Keratinocyte (primary cell): ENCODE measurements at regions not wholly inside any gene's neighbourhood (a gene's known extent, or its start where the extent isn't known, plus 50 kb on each side); places are given as distances from the start of the nearest gene placed in this dataset.

Experiments used
- DNase-seq: peaks from one replicate; pipeline ENCODE4 v3.0.0-alpha.2; 2011; ENCODE audit warnings: low read depth, missing footprints, low spot score
- FAIRE-seq: peaks from 2 replicates; lab custom pipeline; 2011; peaks lifted over from hg19 to GRCh38; lab: Jason Lieb, UNC
- H2AFZ ChIP-seq: 2 replicates; pipeline ENCODE4 v1.6.0; 2012; ENCODE audit warnings: low read length, control low read depth, inconsistent platforms; ENCODE audit not compliant: control insufficient read depth
- H3K27ac ChIP-seq: 2 replicates; pipeline ENCODE4 v1.5.1; 2011; ENCODE audit warnings: low read length; ENCODE audit not compliant: control insufficient read depth, insufficient read depth
- H3K27me3 ChIP-seq: 3 replicates; pipeline ENCODE4 v1.6.0; 2011; ENCODE audit warnings: low read length; ENCODE audit not compliant: control insufficient read depth, insufficient read depth; ENCODE audit errors: extremely low read depth
- H3K36me3 ChIP-seq, 2 experiments: 2 replicates in 1 of 2; 3 replicates in 1 of 2; pipeline ENCODE4 v1.5.1; 2011; ENCODE audit warnings: low read length in 2 of 2, mild to moderate bottlenecking in 1 of 2; ENCODE audit not compliant: control insufficient read depth in 2 of 2, insufficient read depth in 2 of 2; ENCODE audit errors: extremely low read depth in 1 of 2
- H3K4me1 ChIP-seq: 3 replicates; pipeline ENCODE4 v1.5.1; 2011; ENCODE audit warnings: low read length; ENCODE audit not compliant: control insufficient read depth, insufficient read depth; ENCODE audit errors: extremely low read depth
- H3K4me2 ChIP-seq: 3 replicates; pipeline ENCODE4 v1.6.0; 2011; ENCODE audit warnings: low read depth, low read length; ENCODE audit not compliant: control insufficient read depth, insufficient read depth; ENCODE audit errors: extremely low read depth
- H3K4me3 ChIP-seq, 3 experiments: fragments of 200-600 bp in 1 of 3; sonication (generic) in 1 of 3; 2 replicates in 2 of 3; 3 replicates in 1 of 3; pipeline ENCODE4 v1.5.1; 2011 to 2016; ENCODE audit warnings: low read length in 3 of 3, mild to moderate bottlenecking in 3 of 3, control low read depth in 2 of 3, inconsistent platforms in 1 of 3, low read depth in 1 of 3, mixed read lengths in 1 of 3, mixed run types in 1 of 3, moderate library complexity in 1 of 3; ENCODE audit not compliant: control insufficient read depth in 2 of 3, insufficient read depth in 2 of 3; ENCODE audit errors: extremely low read depth in 1 of 3
- H3K79me2 ChIP-seq: 2 replicates; pipeline ENCODE4 v1.6.0; 2012; ENCODE audit warnings: low read length; ENCODE audit not compliant: control insufficient read depth, insufficient read depth
- H3K9ac ChIP-seq: 3 replicates; pipeline ENCODE4 v1.6.0; 2011; ENCODE audit warnings: low read length; ENCODE audit not compliant: control insufficient read depth, insufficient read depth; ENCODE audit errors: extremely low read depth
- H3K9me1 ChIP-seq: 3 replicates; pipeline ENCODE4 v1.6.0; 2011; ENCODE audit warnings: low read length; ENCODE audit not compliant: control insufficient read depth, insufficient read depth; ENCODE audit errors: extremely low read depth
- H3K9me3 ChIP-seq: 2 replicates; pipeline ENCODE4 v1.5.1; 2012; ENCODE audit warnings: low read depth, low read length; ENCODE audit not compliant: control insufficient read depth
- H4K20me1 ChIP-seq: 3 replicates; pipeline ENCODE4 v1.6.0; 2011; ENCODE audit warnings: low read length; ENCODE audit not compliant: control insufficient read depth, insufficient read depth; ENCODE audit errors: extremely low read depth
- CTCF ChIP-seq, 3 experiments: IDR thresholded peaks in 1 of 3; conservative IDR thresholded peaks in 1 of 3; optimal IDR thresholded peaks in 1 of 3; 2 replicates in 2 of 3; 3 replicates in 1 of 3; pipeline versions ENCODE3 to v1.5.1; 2011; ENCODE audit warnings: low read length in 3 of 3, mild to moderate bottlenecking in 3 of 3, moderate library complexity in 2 of 3, control low read depth in 1 of 3, inconsistent platforms in 1 of 3; ENCODE audit not compliant: insufficient read depth in 2 of 3; ENCODE audit errors: extremely low read depth in 1 of 3
- EZH2 ChIP-seq: IDR thresholded peaks from one replicate; pipeline ENCODE4 v1.6.1; 2012; ENCODE audit warnings: inconsistent platforms, mild to moderate bottlenecking, low read length, moderate library complexity
- dilution Hi-C: fragments of 300-500 bp; cut with MboI; formaldehyde crosslinking; loops from one replicate; pipeline ENCODE4 v1.7.0; 2020; ENCODE audit warnings: low sequenced_read_pairs; ENCODE audit not compliant: extremely low pct_ligation_motif_present

GRCh38 chr6:115323001-115323400, 737.7 kb downstream of the FRK start:
- dilution Hi-C loops = no loop called here
- Histone ChIP-seq H4K20me1 (no peaks in the 10 kb centered on the region), H2AFZ (no peak overlapping the region), H3K36me3 (no peaks in the 10 kb centered on the region), H3K27me3 (no peaks in the 10 kb centered on the region), H3K9ac (no peak overlapping the region), H3K27ac (no peak overlapping the region), H3K4me1 (peaks cover 3% of the 10 kb centered on the region), H3K4me2 (peak overlapping the region; percentile 9), H3K9me1 (no peaks in the 10 kb centered on the region), H3K79me2 (no peaks in the 10 kb centered on the region), H3K9me3 (no peaks in the 10 kb centered on the region), H3K4me3 (no peak overlapping the region)
- FAIRE-seq = peak; percentile 90
- TF ChIP-seq CTCF (optimal IDR thresholded peaks at IDR 0.05 in 1 of 3, IDR thresholded peaks at IDR 0.05 in 1 of 3, conservative IDR thresholded peaks at IDR 0.05 in 1 of 3; ENCODE audit: extremely low read depth in 1 of 3, insufficient read depth in 2 of 3, low read length in 3 of 3) (no peak), EZH2 (no peak)
- peak; percentile 36 for DNase-seq

- Histone ChIP-seq H3K79me2 (no peaks in the 10 kb centered on the region), H2AFZ (no peak overlapping the region), H3K4me1 (peaks cover 3% of the 10 kb centered on the region), H3K27me3 (no peaks in the 10 kb centered on the region), H3K4me3 (no peak overlapping the region), H4K20me1 (no peaks in the 10 kb centered on the region), H3K27ac (no peak overlapping the region), H3K4me2 (no peak overlapping the region), H3K9me1 (no peaks in the 10 kb centered on the region), H3K36me3 (no peaks in the 10 kb centered on the region), H3K9ac (no peak overlapping the region), H3K9me3 (no peaks in the 10 kb centered on the region)
- dilution Hi-C loops = no loop called here
- TF ChIP-seq EZH2 = no peak
- no peak for TF ChIP-seq CTCF (optimal IDR thresholded peaks at IDR 0.05 in 1 of 3, IDR thresholded peaks at IDR 0.05 in 1 of 3, conservative IDR thresholded peaks at IDR 0.05 in 1 of 3; ENCODE audit: extremely low read depth in 1 of 3, insufficient read depth in 2 of 3, low read length in 3 of 3)
- DNase-seq = no peak
- FAIRE-seq = peak; percentile 26
Measured at GRCh38 chr6:115319823-115320222, 740.9 kb downstream of the FRK start.
